ENCODE measurements at regions not wholly inside any gene's neighbourhood (a gene's known extent, or its start where the extent isn't known, plus 50 kb on each side); places are given as distances from the start of the nearest gene placed in this dataset.

DNA sequence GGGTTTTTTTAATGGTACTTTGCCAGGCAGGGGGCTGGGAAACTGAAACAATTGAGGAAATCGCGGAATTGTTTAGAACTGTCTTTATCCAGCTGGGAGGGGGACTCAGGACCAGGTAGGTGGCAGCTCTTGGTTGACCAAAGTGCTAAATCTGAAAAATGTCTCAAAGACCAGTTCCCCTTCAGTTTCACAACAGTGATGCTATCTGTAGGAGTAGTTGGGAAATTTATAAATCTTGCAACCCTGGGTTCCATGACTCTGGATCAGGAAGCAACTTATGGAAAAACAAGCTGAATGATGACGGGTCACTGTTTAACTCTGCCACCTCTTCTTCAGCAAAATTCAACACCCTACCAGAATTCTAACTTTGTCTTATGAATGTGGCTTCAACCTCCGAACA lies 99.7 kb downstream of the FAM50B start:
- POLR2A ChIA-PET = no interaction called here
- H3K27ac Mint-ChIP-seq = no peak overlapping the region
- no peaks in the 10 kb centered on the region for H3K36me3 Mint-ChIP-seq
- no peak overlapping the region for H3K4me3 Mint-ChIP-seq
- H3K27me3 Mint-ChIP-seq = peaks cover 39% of the 10 kb centered on the region
- H3K4me1 Mint-ChIP-seq (ENCODE audit: low read depth) = no peaks in the 10 kb centered on the region
- CTCF ChIA-PET = interaction anchor here (1.2 kb wide), 1 partner anchor 16 kb away, joined by 3 read pairs; no protein-coding TSS in a partner anchor
- intact Hi-C loops (cut with micrococcal nuclease) = no loop called here
- H3K9me3 Mint-ChIP-seq = peaks cover 5% of the 10 kb centered on the region
- DNase-seq = no peak

DNA sequence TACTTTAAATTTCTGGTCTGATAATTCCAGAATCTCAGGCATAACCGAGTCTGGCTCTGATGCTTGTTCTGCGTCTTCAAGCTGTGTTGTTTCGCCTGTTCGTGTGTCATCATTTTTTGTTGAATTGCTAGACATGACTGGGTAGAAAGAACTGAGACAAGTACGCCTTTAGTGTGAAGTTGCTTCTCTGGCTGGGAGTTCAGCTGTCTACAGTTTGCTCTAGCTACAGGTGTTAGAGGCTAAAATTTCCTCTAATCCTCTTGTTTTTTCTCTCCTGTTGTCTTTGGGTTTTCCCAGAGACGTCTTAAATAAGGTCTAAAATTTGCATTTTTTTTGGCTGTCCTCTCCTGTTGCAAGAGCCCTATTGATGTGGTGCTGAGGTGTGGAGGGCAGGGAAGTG lies 100.3 kb downstream of the FAM50B start:
- no peak overlapping the region for H3K27ac Mint-ChIP-seq
- intact Hi-C loops (cut with micrococcal nuclease) = no loop called here
- no peak for DNase-seq
- CTCF ChIA-PET = interaction anchor here (1.2 kb wide), 1 partner anchor 17 kb away, joined by 3 read pairs; no protein-coding TSS in a partner anchor
- no peaks in the 10 kb centered on the region for H3K36me3 Mint-ChIP-seq
- no peaks in the 10 kb centered on the region for H3K4me1 Mint-ChIP-seq (ENCODE audit: low read depth)
- H3K27me3 Mint-ChIP-seq = peaks cover 38% of the 10 kb centered on the region
- H3K4me3 Mint-ChIP-seq = no peak overlapping the region
- POLR2A ChIA-PET = no interaction called here
- peaks cover 5% of the 10 kb centered on the region for H3K9me3 Mint-ChIP-seq

DNA sequence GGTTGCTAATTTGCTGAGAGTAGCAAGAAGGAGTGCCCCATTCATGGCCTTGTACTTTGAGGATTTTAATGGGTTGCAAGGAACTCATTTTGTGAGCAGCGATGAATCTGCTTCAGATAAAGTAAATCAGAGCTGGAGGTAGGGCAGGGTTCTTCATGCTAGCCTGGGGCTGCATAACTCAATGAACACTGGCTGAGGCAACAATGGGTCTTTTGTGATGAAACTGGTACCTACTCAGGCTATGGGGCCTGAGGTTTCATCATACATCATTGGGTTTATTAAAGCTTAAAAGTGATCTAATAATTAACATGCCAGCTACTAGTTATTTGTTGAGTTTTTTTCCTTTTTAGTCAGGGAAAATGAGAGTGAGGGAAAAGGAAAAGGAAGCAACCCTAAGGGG lies 106.9 kb downstream of the FAM50B start:
- POLR2A ChIA-PET = no interaction called here

DNA sequence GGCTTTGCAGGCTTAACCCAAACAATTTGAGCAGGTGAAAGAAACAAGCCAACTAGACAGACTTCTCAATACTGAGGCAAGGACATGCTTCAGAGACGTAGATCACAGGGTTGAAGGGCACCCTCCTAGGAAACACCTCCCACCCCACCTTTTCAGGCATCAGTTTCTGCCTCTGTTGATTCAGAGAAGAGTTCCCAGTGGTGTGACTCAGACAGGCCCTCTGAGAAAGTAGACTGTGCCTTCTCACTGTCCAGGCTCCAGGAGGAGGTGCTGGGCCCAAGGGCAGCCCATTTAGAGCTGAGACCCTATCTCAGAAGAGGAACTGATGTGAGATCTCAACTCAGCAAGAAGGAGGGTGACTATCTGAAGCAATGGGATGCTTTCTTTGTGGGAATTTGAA lies 108.1 kb downstream of the FAM50B start:
- peaks cover 13% of the 10 kb centered on the region for H3K9me3 Mint-ChIP-seq
- no peaks in the 10 kb centered on the region for H3K4me1 Mint-ChIP-seq (ENCODE audit: low read depth)
- DNase-seq = no peak
- intact Hi-C loops (cut with micrococcal nuclease) = no loop called here
- ChIA-PET CTCF (no interaction called here), POLR2A (no interaction called here)
- H3K4me3 Mint-ChIP-seq = no peak overlapping the region
- no peak overlapping the region for H3K27ac Mint-ChIP-seq
- peaks cover 7% of the 10 kb centered on the region for H3K36me3 Mint-ChIP-seq
- H3K27me3 Mint-ChIP-seq = peaks cover 12% of the 10 kb centered on the region

More for the DNA sequence above, 106.9 kb downstream of the FAM50B start:
- H3K4me1 Mint-ChIP-seq (ENCODE audit: low read depth) = no peaks in the 10 kb centered on the region
- no peak for DNase-seq
- no peak overlapping the region for H3K27ac Mint-ChIP-seq
- peaks cover 13% of the 10 kb centered on the region for H3K9me3 Mint-ChIP-seq
- CTCF ChIA-PET = interaction anchor here (1.2 kb wide), 1 partner anchor 22 kb away, joined by 3 read pairs; no protein-coding TSS in a partner anchor
- H3K27me3 Mint-ChIP-seq = peaks cover 18% of the 10 kb centered on the region
- H3K36me3 Mint-ChIP-seq = peaks cover 7% of the 10 kb centered on the region
- H3K4me3 Mint-ChIP-seq = no peak overlapping the region
- intact Hi-C loops (cut with micrococcal nuclease) = no loop called here

DNA sequence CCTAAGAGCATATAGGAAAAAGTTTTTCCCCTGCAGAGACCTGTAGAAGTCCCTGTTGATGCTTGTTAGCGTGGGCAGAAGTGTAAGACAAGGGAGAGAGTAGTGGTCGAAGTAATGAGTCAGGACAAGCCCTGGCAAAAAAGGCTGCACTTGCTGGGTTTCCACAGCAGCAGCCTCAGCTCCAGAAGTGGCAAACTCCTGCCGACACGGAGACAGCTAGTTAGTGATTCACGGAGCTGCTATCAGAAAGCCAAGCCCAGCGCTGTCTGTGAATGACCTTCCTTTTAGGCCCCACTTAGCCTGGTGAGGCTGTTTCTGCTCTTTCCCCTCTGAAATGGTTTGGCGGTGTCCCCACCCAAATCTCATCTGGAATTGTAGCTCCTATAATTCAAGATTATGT lies 109.1 kb downstream of the FAM50B start:
- no peak overlapping the region for H3K27ac Mint-ChIP-seq
- intact Hi-C loops (cut with micrococcal nuclease) = no loop called here
- ChIA-PET CTCF (interaction anchor here (0.9 kb wide), 1 partner anchor 226 kb away, joined by 3 read pairs; no protein-coding TSS in a partner anchor), POLR2A (no interaction called here)
- no peak overlapping the region for H3K4me3 Mint-ChIP-seq
- DNase-seq = no peak
- H3K36me3 Mint-ChIP-seq = peaks cover 7% of the 10 kb centered on the region
- peaks cover 13% of the 10 kb centered on the region for H3K9me3 Mint-ChIP-seq
- H3K27me3 Mint-ChIP-seq = peaks cover 12% of the 10 kb centered on the region
- no peaks in the 10 kb centered on the region for H3K4me1 Mint-ChIP-seq (ENCODE audit: low read depth)

DNA sequence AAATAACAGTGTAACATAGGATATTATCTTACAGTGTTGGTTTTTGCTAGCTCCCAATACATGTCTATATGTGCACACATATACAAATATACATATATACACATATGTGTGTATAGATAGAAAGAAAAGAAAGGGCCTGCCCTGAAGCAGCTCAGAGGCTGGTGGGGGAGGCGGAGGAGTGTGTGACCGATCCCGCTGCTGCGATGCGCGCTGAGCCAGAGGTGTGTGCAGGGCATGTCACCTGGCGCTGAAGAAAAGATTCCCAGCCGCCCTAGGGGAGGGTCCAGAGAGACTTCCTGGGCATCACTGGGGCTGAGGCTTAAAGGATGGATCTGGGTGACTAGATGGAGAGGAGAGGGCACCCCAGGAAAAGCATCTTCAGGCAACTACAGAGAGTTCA lies 110.2 kb downstream of the FAM50B start:
- no peak for DNase-seq
- Mint-ChIP-seq H3K4me1 (ENCODE audit: low read depth) (no peaks in the 10 kb centered on the region), H3K9me3 (peaks cover 8% of the 10 kb centered on the region), H3K27me3 (peaks cover 5% of the 10 kb centered on the region), H3K4me3 (no peak overlapping the region), H3K36me3 (peaks cover 7% of the 10 kb centered on the region), H3K27ac (no peak overlapping the region)
- ChIA-PET CTCF (interaction anchor here (0.7 to 0.9 kb wide), 3 partner anchors 19 to 209 kb away, joined by 3 to 4 read pairs (median 3); no protein-coding TSS in a partner anchor), POLR2A (no interaction called here)
- intact Hi-C loops (cut with micrococcal nuclease) = no loop called here

DNA sequence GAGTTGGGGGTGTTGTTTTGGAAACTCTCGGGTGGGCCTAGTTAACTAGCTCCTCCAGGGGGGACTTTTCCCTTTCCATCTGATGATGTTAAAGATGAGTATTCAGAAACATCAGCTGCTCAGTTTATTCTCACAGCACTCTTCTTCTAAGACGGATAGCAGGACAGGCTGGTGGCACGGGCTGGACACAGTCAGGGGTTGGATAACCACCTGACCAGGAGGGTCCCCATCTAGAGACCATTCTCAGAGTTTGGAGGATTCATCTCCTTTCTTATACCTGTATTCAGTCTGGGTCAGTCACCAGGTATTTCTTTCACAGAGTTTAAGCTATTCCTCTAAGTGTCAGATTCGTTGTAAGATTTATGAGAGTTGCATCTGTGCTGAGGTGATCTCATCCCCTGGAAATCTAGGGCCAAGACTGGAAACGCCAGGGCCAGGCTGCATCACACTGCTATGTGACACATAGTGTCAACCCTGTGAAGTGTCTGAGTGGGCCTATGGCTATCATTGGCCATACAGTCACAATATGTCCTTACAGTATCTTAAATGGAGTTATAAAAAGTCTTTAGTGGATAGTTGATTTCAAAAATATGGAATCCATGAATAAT lies 111.7 kb downstream of the FAM50B start:
- DNase-seq = no peak
- Mint-ChIP-seq H3K27ac (no peak overlapping the region), H3K4me1 (ENCODE audit: low read depth) (no peaks in the 10 kb centered on the region), H3K4me3 (no peak overlapping the region), H3K27me3 (peaks cover 4% of the 10 kb centered on the region), H3K9me3 (peaks cover 8% of the 10 kb centered on the region), H3K36me3 (peaks cover 5% of the 10 kb centered on the region)
- CTCF ChIA-PET = interaction anchor here (2.6 kb wide), 1 partner anchor 17 kb away, joined by 7 read pairs; no protein-coding TSS in a partner anchor
- intact Hi-C loops (cut with micrococcal nuclease) = no loop called here
- POLR2A ChIA-PET = no interaction called here

DNA sequence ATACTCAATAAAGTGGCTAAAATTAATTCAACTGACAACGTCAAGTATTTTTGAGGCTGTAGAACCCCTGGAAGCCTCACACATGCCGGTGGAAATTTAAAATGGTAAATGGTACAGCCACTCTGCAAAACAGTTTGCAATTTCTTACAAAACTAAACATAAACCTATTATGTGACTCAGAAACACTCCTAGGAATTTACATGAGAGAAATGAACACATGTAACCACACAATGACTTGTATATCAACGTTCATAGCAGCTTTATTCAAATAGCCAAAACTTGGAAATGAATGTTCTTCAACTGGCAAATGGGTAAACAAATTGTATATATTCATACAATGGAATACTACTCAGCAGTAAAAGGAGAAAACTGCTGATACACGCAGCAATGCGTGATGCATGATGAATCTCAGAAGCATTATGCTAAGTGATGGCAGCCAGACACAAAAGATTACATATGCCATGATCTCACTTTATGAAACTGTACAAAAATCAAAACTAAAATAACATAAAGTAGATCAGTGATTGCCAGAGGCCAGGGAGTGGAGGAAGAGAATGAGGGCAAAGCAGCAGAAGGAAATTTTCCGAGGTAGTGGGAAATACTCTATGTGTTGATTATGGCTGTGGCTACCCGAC lies 112.5 kb downstream of the FAM50B start:
- CTCF ChIA-PET = interaction anchor here (2.6 kb wide), 1 partner anchor 16 kb away, joined by 7 read pairs; no protein-coding TSS in a partner anchor
- peaks cover 8% of the 10 kb centered on the region for H3K9me3 Mint-ChIP-seq

DNA sequence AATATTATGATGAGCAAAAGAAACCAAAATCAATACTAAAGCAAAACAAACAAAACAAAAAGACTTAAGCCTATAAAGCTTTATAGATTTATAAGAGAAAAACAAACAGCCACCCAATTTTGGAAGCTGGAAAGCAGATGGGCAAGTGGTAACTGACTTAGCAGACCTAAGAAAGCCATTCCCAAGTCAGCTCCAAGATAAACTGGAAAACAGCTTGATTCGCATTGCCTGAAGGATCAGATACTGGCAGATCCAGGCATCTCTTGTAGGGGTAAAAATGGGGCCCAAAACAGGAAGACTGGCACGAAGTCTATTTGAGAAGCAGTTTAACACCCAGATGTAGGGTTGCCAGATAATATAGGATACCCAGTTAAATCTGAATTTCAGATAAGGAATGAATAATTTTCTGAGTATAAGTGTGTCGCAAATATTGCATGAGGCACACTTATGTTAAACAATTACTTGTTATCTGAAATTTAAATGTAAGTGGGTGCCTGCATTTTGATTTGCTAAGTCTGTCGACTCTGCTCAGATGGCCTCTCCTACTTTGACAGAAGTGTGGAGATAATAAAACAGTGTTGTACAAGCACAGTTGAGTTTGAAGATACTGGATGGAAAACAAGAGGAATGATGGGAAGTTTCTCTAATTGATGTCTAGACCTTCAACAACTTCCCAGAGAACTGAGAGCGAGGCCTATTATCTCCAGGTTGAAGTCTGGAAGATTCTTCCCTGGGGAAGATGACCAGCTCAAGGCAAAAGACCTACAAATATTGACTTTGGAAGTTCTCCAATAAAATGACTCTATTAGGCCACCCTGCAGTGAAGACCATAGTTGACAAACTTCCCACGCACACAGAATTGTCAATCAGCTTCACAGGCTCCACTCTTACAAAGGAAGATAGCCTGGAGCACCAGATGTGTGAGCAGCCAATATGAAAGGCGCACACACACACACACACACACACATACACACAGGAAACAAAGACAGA lies 113.4 kb downstream of the FAM50B start:
- H3K27ac Mint-ChIP-seq = no peak overlapping the region
- peaks cover 5% of the 10 kb centered on the region for H3K9me3 Mint-ChIP-seq
- peaks cover 4% of the 10 kb centered on the region for H3K36me3 Mint-ChIP-seq
- no peak for DNase-seq
- no peaks in the 10 kb centered on the region for H3K4me1 Mint-ChIP-seq (ENCODE audit: low read depth)
- ChIA-PET POLR2A (no interaction called here), CTCF (interaction anchor here (2.6 kb wide), 1 partner anchor 16 kb away, joined by 7 read pairs; no protein-coding TSS in a partner anchor)
- H3K27me3 Mint-ChIP-seq = no peaks in the 10 kb centered on the region
- no peak overlapping the region for H3K4me3 Mint-ChIP-seq
- intact Hi-C loops (cut with micrococcal nuclease) = no loop called here

More for the DNA sequence above, 112.5 kb downstream of the FAM50B start:
- no peaks in the 10 kb centered on the region for H3K4me1 Mint-ChIP-seq (ENCODE audit: low read depth)
- no peak for DNase-seq
- H3K27me3 Mint-ChIP-seq = no peaks in the 10 kb centered on the region
- POLR2A ChIA-PET = no interaction called here
- intact Hi-C loops (cut with micrococcal nuclease) = no loop called here
- no peak overlapping the region for H3K27ac Mint-ChIP-seq
- no peak overlapping the region for H3K4me3 Mint-ChIP-seq
- H3K36me3 Mint-ChIP-seq = peaks cover 4% of the 10 kb centered on the region

DNA sequence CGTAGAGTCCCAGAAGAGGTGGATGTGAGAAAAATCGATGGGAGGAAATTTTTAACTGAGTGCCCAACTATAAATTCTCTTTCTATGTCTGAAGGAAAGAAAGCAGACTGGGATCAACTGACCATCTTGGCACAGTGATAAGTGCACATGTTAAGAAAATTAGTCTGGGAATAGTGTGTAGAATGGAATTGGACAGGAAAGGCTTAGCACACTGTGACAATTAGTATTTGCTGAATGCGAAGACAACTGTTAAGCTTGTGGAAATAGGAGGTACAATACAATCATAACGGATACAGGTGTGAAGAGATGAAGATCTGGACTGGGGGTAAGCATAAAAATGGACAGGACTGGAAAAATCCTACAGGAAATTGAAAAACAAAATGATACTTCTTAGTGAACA lies 114.3 kb downstream of the FAM50B start:
- Mint-ChIP-seq H3K27me3 (no peaks in the 10 kb centered on the region), H3K4me1 (ENCODE audit: low read depth) (no peaks in the 10 kb centered on the region), H3K27ac (no peak overlapping the region), H3K4me3 (no peak overlapping the region), H3K36me3 (no peaks in the 10 kb centered on the region), H3K9me3 (no peaks in the 10 kb centered on the region)
- CTCF ChIA-PET = interaction anchor here (1.2 kb wide), 1 partner anchor 15 kb away, joined by 4 read pairs; no protein-coding TSS in a partner anchor
- POLR2A ChIA-PET = no interaction called here
- no peak for DNase-seq
- intact Hi-C loops (cut with micrococcal nuclease) = no loop called here

DNA sequence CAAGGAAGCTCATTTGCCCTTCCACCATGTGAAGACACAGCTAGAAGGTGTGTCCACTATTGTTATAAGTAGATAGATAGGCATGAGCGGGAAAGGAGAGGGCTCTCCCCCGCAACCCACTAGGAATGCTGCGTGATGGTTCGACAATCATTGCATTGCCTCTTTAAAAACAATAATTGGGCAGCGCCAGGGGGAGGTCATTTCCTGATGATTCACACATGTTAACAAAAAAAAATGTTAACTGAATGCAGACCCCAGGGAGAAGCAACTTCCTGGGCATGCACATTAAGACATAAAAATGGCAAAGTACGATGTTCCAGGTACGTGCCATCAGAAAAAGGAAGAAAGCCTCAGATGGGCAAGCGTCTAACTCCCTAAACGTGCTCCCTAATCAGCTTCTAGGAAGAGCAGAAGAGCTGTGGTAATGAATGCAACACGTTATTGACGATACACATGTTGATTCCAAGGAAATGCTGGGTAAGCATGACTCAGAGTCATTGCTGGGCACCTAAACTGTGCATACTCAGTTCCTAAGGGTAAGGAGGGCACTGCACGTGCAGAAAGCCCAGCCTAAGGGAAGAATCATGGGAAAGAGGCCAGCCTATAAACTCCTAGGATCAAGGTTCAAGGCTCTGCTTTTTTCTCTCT lies 113.7 kb downstream of the FAM217A start:
- H3K4me3 Mint-ChIP-seq = no peak overlapping the region
- intact Hi-C loops (cut with micrococcal nuclease) = no loop called here
- H3K4me1 Mint-ChIP-seq (ENCODE audit: low read depth) = no peaks in the 10 kb centered on the region
- H3K36me3 Mint-ChIP-seq = no peaks in the 10 kb centered on the region
- H3K9me3 Mint-ChIP-seq = no peaks in the 10 kb centered on the region
- no peak for DNase-seq
- POLR2A ChIA-PET = no interaction called here
- no peak overlapping the region for H3K27ac Mint-ChIP-seq
- CTCF ChIA-PET = interaction anchor here (0.7 kb wide), 1 partner anchor 835 kb away, joined by 3 read pairs; no protein-coding TSS in a partner anchor
- no peaks in the 10 kb centered on the region for H3K27me3 Mint-ChIP-seq
